ENCODE measurements at regions not wholly inside any gene's neighbourhood (a gene's known extent, or its start where the extent isn't known, plus 50 kb on each side); places are given as distances from the start of the nearest gene placed in this dataset.
A peak's percentile ranks its signal among the peaks of the same experiment; 100 is the strongest.
"Not testable (repeated sequence)": the region's sequence is repeated elsewhere in the genome, so short reads cannot be mapped to it uniquely, and the experiment has no call there.

DNA sequence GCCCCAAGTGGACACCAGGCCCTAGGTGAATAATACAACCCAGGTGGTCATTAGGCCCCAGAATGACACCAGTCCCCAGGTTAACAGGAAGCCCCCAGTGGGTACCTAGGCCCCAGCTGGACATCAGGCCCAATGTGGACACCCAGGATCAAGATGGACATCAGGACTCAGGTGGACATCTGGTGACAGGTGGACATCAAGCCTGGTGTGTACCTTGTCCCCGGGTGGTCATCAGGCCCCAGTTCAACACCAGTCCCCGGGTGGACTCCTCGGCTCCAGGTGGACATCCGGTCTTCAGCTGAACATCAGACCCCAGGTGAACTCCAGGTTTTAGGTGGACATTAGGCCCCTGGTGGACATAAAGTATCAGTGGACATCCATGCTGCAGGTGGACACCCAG is 524.6 kb downstream of the FOXD4L4 start:
- not testable (repeated sequence) for H3K4me1 ChIP-seq (ENCODE audit: control insufficient read depth in 1 of 2, insufficient read depth in 2 of 2, low read length in 2 of 2); H4K8ac ChIP-seq (ENCODE audit: low read depth, low read length); H3K79me2 ChIP-seq (ENCODE audit: control insufficient read depth, insufficient read depth, low read length, poor library complexity); H2BK12ac ChIP-seq (ENCODE audit: low read length); H3K18ac ChIP-seq (ENCODE audit: low read length); H3K4me3 ChIP-seq (ENCODE audit: low read depth, low read length); H3K4me2 ChIP-seq (ENCODE audit: low read length); H3K4ac ChIP-seq (ENCODE audit: low read depth, low read length); H3K79me1 ChIP-seq (ENCODE audit: low read length); H3K9ac ChIP-seq (ENCODE audit: low read length); H2BK5ac ChIP-seq (ENCODE audit: low read depth, low read length, poor library complexity); H4K12ac ChIP-seq (ENCODE audit: low read depth, low read length); H4K91ac ChIP-seq (ENCODE audit: low read depth, low read length); H2BK120ac ChIP-seq (ENCODE audit: insufficient read depth, low read length, poor library complexity); H3K36me3 ChIP-seq (ENCODE audit: control insufficient read depth in 1 of 2, insufficient read depth in 2 of 2, low read length in 2 of 2); H3K9me3 ChIP-seq (ENCODE audit: insufficient read depth, low read depth, low read length); H3K23ac ChIP-seq (ENCODE audit: low read length); H2AFZ ChIP-seq (ENCODE audit: insufficient read depth, low read length, poor library complexity); H2AK5ac ChIP-seq (ENCODE audit: low read length); H3K27ac ChIP-seq (ENCODE audit: low read depth, low read length); DNase-seq; H3K27me3 ChIP-seq (ENCODE audit: insufficient read depth, low read length); H3K14ac ChIP-seq (ENCODE audit: low read length)
- no CpG with 5 or more reads among the region's 4 CpGs for WGBS (ENCODE audit: extremely low coverage, insufficient coverage, insufficient read length)

DNA sequence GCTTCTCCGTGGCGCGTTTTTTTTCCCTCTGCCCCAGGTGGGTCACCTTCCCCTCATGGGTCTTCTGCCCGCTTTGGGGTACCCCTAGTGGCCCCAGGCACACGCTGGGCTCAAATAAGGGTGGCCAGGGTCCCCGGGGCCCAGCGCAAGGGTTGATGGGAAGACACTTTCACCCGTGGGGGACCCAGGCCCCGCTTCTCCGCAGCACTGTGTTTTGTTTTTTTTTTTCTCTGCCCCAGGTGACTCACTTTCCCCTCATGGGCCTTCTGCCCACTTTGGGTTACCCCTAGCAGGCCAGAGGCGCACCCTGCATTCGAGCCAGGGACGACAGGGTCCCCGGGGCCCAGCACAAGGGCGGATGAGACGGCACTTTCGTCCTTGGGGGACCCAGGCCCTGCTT is 526.7 kb downstream of the FOXD4L4 start:
- H2BK120ac ChIP-seq (ENCODE audit: insufficient read depth, low read length, poor library complexity); H2AFZ ChIP-seq (ENCODE audit: insufficient read depth, low read length, poor library complexity); H3K4me1 ChIP-seq (ENCODE audit: control insufficient read depth in 1 of 2, insufficient read depth in 2 of 2, low read length in 2 of 2); H3K18ac ChIP-seq (ENCODE audit: low read length); H4K91ac ChIP-seq (ENCODE audit: low read depth, low read length); H2BK5ac ChIP-seq (ENCODE audit: low read depth, low read length, poor library complexity); H4K12ac ChIP-seq (ENCODE audit: low read depth, low read length); H3K27ac ChIP-seq (ENCODE audit: low read depth, low read length); H3K79me1 ChIP-seq (ENCODE audit: low read length); H2AK5ac ChIP-seq (ENCODE audit: low read length); H3K14ac ChIP-seq (ENCODE audit: low read length); H3K9ac ChIP-seq (ENCODE audit: low read length); H3K9me3 ChIP-seq (ENCODE audit: insufficient read depth, low read depth, low read length); H3K4ac ChIP-seq (ENCODE audit: low read depth, low read length); H4K8ac ChIP-seq (ENCODE audit: low read depth, low read length); H3K4me3 ChIP-seq (ENCODE audit: low read depth, low read length); H2BK12ac ChIP-seq (ENCODE audit: low read length); H3K23ac ChIP-seq (ENCODE audit: low read length); H3K4me2 ChIP-seq (ENCODE audit: low read length); H3K36me3 ChIP-seq (ENCODE audit: control insufficient read depth in 1 of 2, insufficient read depth in 2 of 2, low read length in 2 of 2); H3K27me3 ChIP-seq (ENCODE audit: insufficient read depth, low read length); H3K79me2 ChIP-seq (ENCODE audit: control insufficient read depth, insufficient read depth, low read length, poor library complexity): not testable (repeated sequence)
- no CpG with 5 or more reads among the region's 17 CpGs for WGBS (ENCODE audit: extremely low coverage, insufficient coverage, insufficient read length)
- DNase-seq: peak in 1 of 2 donors; percentile 0

DNA sequence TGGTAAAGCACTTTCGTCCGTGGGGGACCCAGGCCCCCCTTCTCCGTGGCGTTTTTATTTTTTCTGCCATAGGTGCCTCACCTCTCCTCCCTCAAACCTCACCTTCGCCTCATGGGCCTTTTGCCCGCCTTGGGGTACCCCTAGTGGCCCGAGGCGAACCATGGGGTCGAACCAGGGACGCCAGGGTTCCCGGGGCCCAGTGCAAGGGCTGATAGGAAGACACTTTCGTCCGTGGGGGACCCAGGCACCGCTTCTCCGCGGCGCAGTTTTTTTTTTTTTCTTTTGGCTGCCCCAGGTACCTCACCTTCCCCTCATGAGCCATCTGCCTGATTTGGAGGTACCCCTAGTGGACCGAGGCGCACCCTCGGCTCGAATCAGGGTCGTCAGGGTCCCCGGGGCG is 527.8 kb downstream of the FOXD4L4 start:
- H4K8ac ChIP-seq (ENCODE audit: low read depth, low read length); H3K79me2 ChIP-seq (ENCODE audit: control insufficient read depth, insufficient read depth, low read length, poor library complexity); H2AK5ac ChIP-seq (ENCODE audit: low read length); H4K12ac ChIP-seq (ENCODE audit: low read depth, low read length); H3K27ac ChIP-seq (ENCODE audit: low read depth, low read length); H2BK5ac ChIP-seq (ENCODE audit: low read depth, low read length, poor library complexity); H3K79me1 ChIP-seq (ENCODE audit: low read length); H2BK12ac ChIP-seq (ENCODE audit: low read length); H3K4me1 ChIP-seq (ENCODE audit: control insufficient read depth in 1 of 2, insufficient read depth in 2 of 2, low read length in 2 of 2); H2AFZ ChIP-seq (ENCODE audit: insufficient read depth, low read length, poor library complexity); H3K36me3 ChIP-seq (ENCODE audit: control insufficient read depth in 1 of 2, insufficient read depth in 2 of 2, low read length in 2 of 2); H4K91ac ChIP-seq (ENCODE audit: low read depth, low read length); H2BK120ac ChIP-seq (ENCODE audit: insufficient read depth, low read length, poor library complexity); H3K4me3 ChIP-seq (ENCODE audit: low read depth, low read length); H3K18ac ChIP-seq (ENCODE audit: low read length); H3K4me2 ChIP-seq (ENCODE audit: low read length); H3K27me3 ChIP-seq (ENCODE audit: insufficient read depth, low read length); H3K9ac ChIP-seq (ENCODE audit: low read length); H3K14ac ChIP-seq (ENCODE audit: low read length); H3K9me3 ChIP-seq (ENCODE audit: insufficient read depth, low read depth, low read length); H3K23ac ChIP-seq (ENCODE audit: low read length); H3K4ac ChIP-seq (ENCODE audit: low read depth, low read length): not testable (repeated sequence)
- DNase-seq: peak in 1 of 2 donors; percentile 0
- WGBS (ENCODE audit: extremely low coverage, insufficient coverage, insufficient read length): no CpG with 5 or more reads among the region's 24 CpGs

DNA sequence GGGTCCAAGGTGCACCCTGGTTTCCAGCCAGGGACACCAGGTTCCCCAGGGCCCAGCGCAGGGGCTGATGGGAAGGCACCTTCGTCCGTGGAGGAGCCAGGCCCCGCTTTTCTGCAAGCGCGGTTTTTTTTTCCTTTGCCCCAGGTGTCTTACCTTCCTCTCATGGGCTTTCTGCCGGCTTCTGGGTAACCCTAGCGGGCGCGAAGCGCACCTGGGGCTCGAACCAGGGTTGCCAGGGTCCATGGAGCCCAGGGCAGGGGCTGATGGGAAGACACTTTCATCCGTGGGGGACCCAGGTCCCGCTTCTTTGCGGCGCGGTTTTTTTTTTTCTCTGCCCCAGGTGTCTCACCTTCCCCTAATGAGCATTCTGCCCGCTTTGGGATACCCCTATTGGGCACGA is 529.3 kb downstream of the FOXD4L4 start:
- H2BK5ac ChIP-seq (ENCODE audit: low read depth, low read length, poor library complexity); H3K9ac ChIP-seq (ENCODE audit: low read length); H3K23ac ChIP-seq (ENCODE audit: low read length); H3K4me3 ChIP-seq (ENCODE audit: low read depth, low read length); H3K14ac ChIP-seq (ENCODE audit: low read length); H3K4me2 ChIP-seq (ENCODE audit: low read length); H3K36me3 ChIP-seq (ENCODE audit: control insufficient read depth in 1 of 2, insufficient read depth in 2 of 2, low read length in 2 of 2); H3K27me3 ChIP-seq (ENCODE audit: insufficient read depth, low read length); H3K79me2 ChIP-seq (ENCODE audit: control insufficient read depth, insufficient read depth, low read length, poor library complexity); H2BK120ac ChIP-seq (ENCODE audit: insufficient read depth, low read length, poor library complexity); H3K4ac ChIP-seq (ENCODE audit: low read depth, low read length); H2AK5ac ChIP-seq (ENCODE audit: low read length); H2BK12ac ChIP-seq (ENCODE audit: low read length); H3K4me1 ChIP-seq (ENCODE audit: control insufficient read depth in 1 of 2, insufficient read depth in 2 of 2, low read length in 2 of 2); H4K91ac ChIP-seq (ENCODE audit: low read depth, low read length); H4K12ac ChIP-seq (ENCODE audit: low read depth, low read length); H3K9me3 ChIP-seq (ENCODE audit: insufficient read depth, low read depth, low read length); H2AFZ ChIP-seq (ENCODE audit: insufficient read depth, low read length, poor library complexity); H4K8ac ChIP-seq (ENCODE audit: low read depth, low read length); H3K18ac ChIP-seq (ENCODE audit: low read length); H3K79me1 ChIP-seq (ENCODE audit: low read length); H3K27ac ChIP-seq (ENCODE audit: low read depth, low read length): not testable (repeated sequence)
- no CpG with 5 or more reads among the region's 19 CpGs for WGBS (ENCODE audit: extremely low coverage, insufficient coverage, insufficient read length)
- DNase-seq: peak; percentile 0 to 36

Measured in trophoblast cell (in vitro differentiated cells and primary cell).